ENCODE measurements at regions not wholly inside any gene's neighbourhood (a gene's known extent, or its start where the extent isn't known, plus 50 kb on each side); places are given as distances from the start of the nearest gene placed in this dataset.

DNA sequence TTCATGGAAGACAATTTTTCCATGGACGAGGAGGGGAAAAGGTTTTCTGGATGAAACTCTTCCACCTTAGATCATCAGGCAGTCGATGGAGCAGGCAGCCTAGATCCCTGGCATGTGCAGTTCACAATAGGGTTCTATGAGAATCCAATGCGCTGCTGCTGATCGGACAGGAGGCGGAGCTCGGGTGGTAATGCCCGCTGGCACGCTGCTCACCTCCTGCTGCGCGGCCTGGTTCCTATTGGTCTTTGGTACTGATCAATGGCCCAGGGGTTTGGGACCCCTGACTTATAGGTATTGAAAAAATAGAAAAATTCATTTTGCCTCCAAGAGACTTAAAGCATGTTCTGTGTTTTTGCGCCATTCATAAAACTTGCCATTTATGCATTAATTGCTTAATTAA lies 793.9 kb upstream of the NR2F2 start:
- TF ChIP-seq, protein P1, sequence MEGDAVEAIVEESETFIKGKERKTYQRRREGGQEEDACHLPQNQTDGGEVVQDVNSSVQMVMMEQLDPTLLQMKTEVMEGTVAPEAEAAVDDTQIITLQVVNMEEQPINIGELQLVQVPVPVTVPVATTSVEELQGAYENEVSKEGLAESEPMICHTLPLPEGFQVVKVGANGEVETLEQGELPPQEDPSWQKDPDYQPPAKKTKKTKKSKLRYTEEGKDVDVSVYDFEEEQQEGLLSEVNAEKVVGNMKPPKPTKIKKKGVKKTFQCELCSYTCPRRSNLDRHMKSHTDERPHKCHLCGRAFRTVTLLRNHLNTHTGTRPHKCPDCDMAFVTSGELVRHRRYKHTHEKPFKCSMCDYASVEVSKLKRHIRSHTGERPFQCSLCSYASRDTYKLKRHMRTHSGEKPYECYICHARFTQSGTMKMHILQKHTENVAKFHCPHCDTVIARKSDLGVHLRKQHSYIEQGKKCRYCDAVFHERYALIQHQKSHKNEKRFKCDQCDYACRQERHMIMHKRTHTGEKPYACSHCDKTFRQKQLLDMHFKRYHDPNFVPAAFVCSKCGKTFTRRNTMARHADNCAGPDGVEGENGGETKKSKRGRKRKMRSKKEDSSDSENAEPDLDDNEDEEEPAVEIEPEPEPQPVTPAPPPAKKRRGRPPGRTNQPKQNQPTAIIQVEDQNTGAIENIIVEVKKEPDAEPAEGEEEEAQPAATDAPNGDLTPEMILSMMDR (IDR thresholded peaks at IDR 0.05), result no peak
- TF ChIP-seq POLR2A (IDR thresholded peaks at IDR 0.05) (no peak), POLR2AphosphoS5 (IDR thresholded peaks at IDR 0.05) (no peak)
